A673 (cell line): ENCODE measurements at regions not wholly inside any gene's neighbourhood (a gene's known extent, or its start where the extent isn't known, plus 50 kb on each side); places are given as distances from the start of the nearest gene placed in this dataset.
A peak's percentile ranks its signal among the peaks of the same experiment; 100 is the strongest.

Experiments used
- BruUV-seq: library from RNA; stranded (reverse); fragments of 400-500 nt; replicated peaks from 2 replicates; lab custom pipeline; 2021; lab: Mats Ljungman, UMichigan
- CTCF ChIA-PET: fragments of 300-600 bp; sonication (Branson Sonifier 250); formaldehyde crosslinking; loops from one replicate; lab custom pipeline; 2022; ENCODE audit warnings: antibody characterized with exemption; lab: Charles Lee
- POLR2A ChIA-PET: fragments of 300-600 bp; sonication (Branson Sonifier 250); formaldehyde crosslinking; loops from one replicate; lab custom pipeline; 2022; ENCODE audit warnings: antibody characterized with exemption; ENCODE audit not compliant: low non-redundant PET; lab: Charles Lee
- DNase-seq: peaks from one replicate; pipeline ENCODE4 v3.0.0-alpha.2; 2015; ENCODE audit warnings: low spot score
- H3K27ac ChIP-seq: fragments of 200-600 bp; sonication (generic); 2 replicates; pipeline ENCODE4 v1.5.1; 2016; ENCODE audit warnings: mixed run types, low read depth, mild to moderate bottlenecking, mixed read lengths, antibody characterized with exemption, low read length; ENCODE audit not compliant: poor library complexity, severe bottlenecking
- H3K27me3 ChIP-seq: fragments of 200-600 bp; sonication (generic); replicated peaks from 2 replicates; pipeline ENCODE4 v1.6.1; 2017; ENCODE audit warnings: mixed run types, low read depth, mild to moderate bottlenecking, mixed read lengths, antibody characterized with exemption, low read length; ENCODE audit not compliant: insufficient read depth, poor library complexity
- H3K36me3 ChIP-seq: fragments of 200-600 bp; sonication (generic); 2 replicates; pipeline ENCODE4 v1.6.1; 2016; ENCODE audit warnings: mixed run types, mild to moderate bottlenecking, mixed read lengths, antibody characterized with exemption, low read length; ENCODE audit not compliant: insufficient read depth, poor library complexity, severe bottlenecking
- H3K4me1 ChIP-seq: fragments of 200-600 bp; sonication (generic); 2 replicates; pipeline ENCODE4 v1.6.1; 2017; ENCODE audit warnings: mixed run types, mild to moderate bottlenecking, mixed read lengths, antibody characterized with exemption, low read length; ENCODE audit not compliant: insufficient read depth, poor library complexity, severe bottlenecking
- H3K4me3 ChIP-seq: fragments of 200-600 bp; sonication (generic); 2 replicates; pipeline ENCODE4 v1.5.1; 2016; ENCODE audit warnings: low read depth, mixed run types, mild to moderate bottlenecking, mixed read lengths, low read length; ENCODE audit not compliant: poor library complexity, severe bottlenecking
- H3K9me3 ChIP-seq: fragments of 200-600 bp; sonication (generic); 2 replicates; pipeline ENCODE4 v1.6.1; 2016; ENCODE audit warnings: mixed run types, low read depth, mild to moderate bottlenecking, mixed read lengths, antibody characterized with exemption, low read length; ENCODE audit not compliant: poor library complexity, severe bottlenecking
- CTCF ChIP-seq: fragments of 300-800, 200-600 bp; sonication (generic); conservative IDR thresholded peaks from 2 replicates; pipeline ENCODE4 v1.5.1; 2017; ENCODE audit warnings: low read depth, mild to moderate bottlenecking, antibody characterized with exemption, low read length, moderate library complexity, mixed read lengths
- EZH2 ChIP-seq: fragments of 200-600 bp; sonication (generic); IDR thresholded peaks from 2 replicates; pipeline ENCODE4 v1.6.1; 2017; ENCODE audit warnings: borderline replicate concordance, low read depth, mild to moderate bottlenecking, mixed read lengths, antibody characterized with exemption, low read length; ENCODE audit not compliant: poor library complexity, severe bottlenecking
- intact Hi-C: fragments of 100-400 bp; cut with micrococcal nuclease; formaldehyde crosslinking; loops from one replicate; pipeline ENCODE4 v1.10.0; 2022; ENCODE audit not compliant: unreplicated experiment

- TF ChIP-seq EZH2, result no peak
- TF ChIP-seq CTCF, result peak; percentile 91
- ChIA-PET CTCF (interaction anchor here (1.2 kb wide), 1 partner anchor 8 kb away, joined by 3 read pairs; no protein-coding TSS in a partner anchor), POLR2A (no interaction called here)
- Histone ChIP-seq H3K27ac (no peak overlapping the region), H3K27me3 (no peaks in the 10 kb centered on the region), H3K9me3 (no peaks in the 10 kb centered on the region), H3K4me3 (no peak overlapping the region), H3K36me3 (no peaks in the 10 kb centered on the region), H3K4me1 (peaks cover 16% of the 10 kb centered on the region)
- BruUV-seq, result no TSS peak
- DNase-seq, result peak; percentile 89
- intact Hi-C loops, result loop anchor here (5.0 kb wide), 1 partner anchor 1275 kb away; no protein-coding TSS in a partner anchor
These were observed 1335.0 kb downstream of the BRD1 start for GRCh38 chr22:48492366-48493320.

- H3K27me3 ChIP-seq, result no peaks in the 10 kb centered on the region
- peak; percentile 24 for DNase-seq
- no peaks in the 10 kb centered on the region for H3K36me3 ChIP-seq
- no peaks in the 10 kb centered on the region for H3K9me3 ChIP-seq
- TF ChIP-seq CTCF, result no peak
- TF ChIP-seq EZH2, result no peak
- no peak overlapping the region for H3K27ac ChIP-seq
- ChIA-PET POLR2A (no interaction called here), CTCF (interaction anchor here (1.2 kb wide), 1 partner anchor 9 kb away, joined by 3 read pairs; no protein-coding TSS in a partner anchor)
- peak overlapping the region; percentile 85 for H3K4me3 ChIP-seq
- intact Hi-C loops, result loop anchor here (5.0 kb wide), 1 partner anchor 1274 kb away; no protein-coding TSS in a partner anchor
- H3K4me1 ChIP-seq, result peaks cover 16% of the 10 kb centered on the region
- BruUV-seq, result no TSS peak
These were observed 1336.2 kb downstream of the BRD1 start for GRCh38 chr22:48491451-48491941.

GRCh38 chr22:48490500-48491411 lies 1336.9 kb downstream of the BRD1 start:
- Histone ChIP-seq H3K36me3 (no peaks in the 10 kb centered on the region), H3K4me1 (peaks cover 16% of the 10 kb centered on the region), H3K27ac (peak overlapping the region; percentile 72), H3K27me3 (no peaks in the 10 kb centered on the region), H3K9me3 (no peaks in the 10 kb centered on the region), H3K4me3 (peak overlapping the region; percentile 85)
- intact Hi-C loops, result loop anchor here (5.0 kb wide), 1 partner anchor 1273 kb away; no protein-coding TSS in a partner anchor
- CTCF ChIA-PET, result interaction anchor here (0.6 to 0.7 kb wide), 2 partner anchors 20 to 838 kb away, joined by 3 to 10 read pairs; no protein-coding TSS in a partner anchor
- DNase-seq, result no peak
- BruUV-seq, result no TSS peak
- POLR2A ChIA-PET, result interaction anchor here (0.7 kb wide), 1 partner anchor 22 kb away, joined by 3 read pairs; no protein-coding TSS in a partner anchor
- no peak for TF ChIP-seq EZH2
- no peak for TF ChIP-seq CTCF
